ENCODE measurements at regions not wholly inside any gene's neighbourhood (a gene's known extent, or its start where the extent isn't known, plus 50 kb on each side); places are given as distances from the start of the nearest gene placed in this dataset.

DNA sequence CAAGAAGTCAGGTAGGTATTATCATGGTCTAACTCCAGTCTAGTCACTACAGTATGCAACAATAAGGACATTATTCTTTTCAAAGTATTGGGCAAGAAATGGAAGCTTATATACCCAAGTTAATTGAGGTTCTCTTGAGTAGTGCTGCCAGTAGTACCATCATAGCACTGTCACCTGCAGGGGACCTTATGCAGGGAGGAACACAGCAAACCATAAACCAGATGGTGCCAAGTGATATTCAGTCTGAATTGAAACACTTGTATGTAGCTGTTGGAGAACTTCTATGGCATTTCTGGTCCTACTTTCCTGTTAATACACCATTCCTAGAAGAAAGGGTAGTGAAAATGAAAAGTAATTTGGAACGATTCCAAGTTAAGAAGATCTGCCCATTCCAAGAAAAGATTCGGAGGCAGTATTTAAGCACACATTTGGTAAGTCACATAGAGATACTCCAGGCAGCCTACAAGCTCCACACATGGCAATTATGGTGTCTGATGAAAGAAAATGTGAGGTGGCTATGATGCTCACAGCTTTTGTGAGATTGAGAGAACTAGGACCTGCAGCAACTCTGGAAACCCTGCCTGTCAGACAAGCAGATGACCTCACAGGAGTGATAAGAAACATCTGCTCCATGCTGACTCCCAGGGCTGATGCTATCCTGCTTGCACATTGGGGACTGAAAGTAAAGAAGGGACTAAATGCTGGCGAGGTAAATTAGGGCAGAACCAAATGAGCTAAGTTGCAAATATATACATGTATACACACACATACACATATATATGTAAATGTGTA lies 174.7 kb downstream of the MC4R start:
- Histone ChIP-seq H4K20me1 (ENCODE audit: insufficient read depth, poor library complexity, severe bottlenecking) (no peaks in the 10 kb centered on the region), H3K4me2 (no peak overlapping the region), H3K4me3 (no peak overlapping the region), H2AFZ (no peak overlapping the region), H3K9me3 (ENCODE audit: low read depth) (no peaks in the 10 kb centered on the region), H3K4me1 (ENCODE audit: insufficient read depth) (no peaks in the 10 kb centered on the region), H3K9me2 (replicated peaks; ENCODE audit: insufficient read depth) (no peaks in the 10 kb centered on the region), H3K27me3 (no peaks in the 10 kb centered on the region), H3K27ac (no peak overlapping the region), H3K36me3 (replicated peaks; ENCODE audit: insufficient read depth, low read depth) (no peaks in the 10 kb centered on the region), H3K79me2 (no peaks in the 10 kb centered on the region)
- TF ChIP-seq EZH2phosphoT487 (IDR thresholded peaks at IDR 0.05; ENCODE audit: low read depth, severe bottlenecking, unreplicated experiment) (no peak), EZH2 (IDR thresholded peaks at IDR 0.05; ENCODE audit: borderline replicate concordance) (no peak)
- TF ChIP-seq, protein P1, sequence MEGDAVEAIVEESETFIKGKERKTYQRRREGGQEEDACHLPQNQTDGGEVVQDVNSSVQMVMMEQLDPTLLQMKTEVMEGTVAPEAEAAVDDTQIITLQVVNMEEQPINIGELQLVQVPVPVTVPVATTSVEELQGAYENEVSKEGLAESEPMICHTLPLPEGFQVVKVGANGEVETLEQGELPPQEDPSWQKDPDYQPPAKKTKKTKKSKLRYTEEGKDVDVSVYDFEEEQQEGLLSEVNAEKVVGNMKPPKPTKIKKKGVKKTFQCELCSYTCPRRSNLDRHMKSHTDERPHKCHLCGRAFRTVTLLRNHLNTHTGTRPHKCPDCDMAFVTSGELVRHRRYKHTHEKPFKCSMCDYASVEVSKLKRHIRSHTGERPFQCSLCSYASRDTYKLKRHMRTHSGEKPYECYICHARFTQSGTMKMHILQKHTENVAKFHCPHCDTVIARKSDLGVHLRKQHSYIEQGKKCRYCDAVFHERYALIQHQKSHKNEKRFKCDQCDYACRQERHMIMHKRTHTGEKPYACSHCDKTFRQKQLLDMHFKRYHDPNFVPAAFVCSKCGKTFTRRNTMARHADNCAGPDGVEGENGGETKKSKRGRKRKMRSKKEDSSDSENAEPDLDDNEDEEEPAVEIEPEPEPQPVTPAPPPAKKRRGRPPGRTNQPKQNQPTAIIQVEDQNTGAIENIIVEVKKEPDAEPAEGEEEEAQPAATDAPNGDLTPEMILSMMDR (IDR thresholded peaks at IDR 0.05; ENCODE audit: poor library complexity): no peak
- WGBS (ENCODE audit: low lambda C conversion rate, missing lambda C conversion rate): 57% methylated on average over 3 of the region's 3 CpGs
- DNase-seq (ENCODE audit: low spot score): no peak

DNA sequence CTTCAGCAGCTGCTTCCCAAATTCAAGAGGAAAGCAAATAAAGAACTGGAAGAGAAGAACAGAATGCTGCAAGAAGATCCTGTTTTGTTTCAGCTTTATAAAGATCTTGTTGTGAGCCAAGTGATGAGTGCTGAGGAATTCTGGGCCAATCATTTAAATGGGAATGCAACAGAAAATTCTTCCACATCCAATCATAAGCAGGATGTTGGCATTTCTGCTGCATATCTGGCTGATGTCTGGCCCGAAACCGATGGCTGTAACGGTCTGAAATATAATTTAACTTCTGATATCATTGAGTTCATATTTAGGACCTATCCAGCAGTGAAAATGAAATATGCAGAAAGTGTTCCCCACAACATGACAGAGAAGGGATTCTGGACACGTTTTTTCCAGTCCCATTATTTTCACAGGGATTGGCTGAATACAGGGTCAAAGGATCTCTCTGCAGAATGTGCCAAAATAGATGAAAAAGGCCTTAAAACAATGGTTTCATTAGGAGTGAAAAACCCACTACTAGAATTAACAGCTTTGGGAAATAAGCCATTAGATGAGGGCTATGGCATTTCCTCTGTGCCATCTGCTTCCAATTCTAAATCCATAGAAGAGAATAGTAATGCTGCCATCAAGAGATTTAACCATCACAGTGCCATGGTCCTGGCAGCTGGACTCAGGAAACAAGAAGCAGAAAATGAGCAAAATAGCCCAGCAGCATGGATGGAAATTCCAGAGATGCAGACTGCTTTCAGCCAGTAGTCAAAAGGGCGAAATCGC lies 175.6 kb downstream of the MC4R start:
- no peaks in the 10 kb centered on the region for H3K79me2 ChIP-seq
- 77% methylated on average over 6 of the region's 6 CpGs for WGBS (ENCODE audit: low lambda C conversion rate, missing lambda C conversion rate)
- DNase-seq (ENCODE audit: low spot score): no peak

DNA sequence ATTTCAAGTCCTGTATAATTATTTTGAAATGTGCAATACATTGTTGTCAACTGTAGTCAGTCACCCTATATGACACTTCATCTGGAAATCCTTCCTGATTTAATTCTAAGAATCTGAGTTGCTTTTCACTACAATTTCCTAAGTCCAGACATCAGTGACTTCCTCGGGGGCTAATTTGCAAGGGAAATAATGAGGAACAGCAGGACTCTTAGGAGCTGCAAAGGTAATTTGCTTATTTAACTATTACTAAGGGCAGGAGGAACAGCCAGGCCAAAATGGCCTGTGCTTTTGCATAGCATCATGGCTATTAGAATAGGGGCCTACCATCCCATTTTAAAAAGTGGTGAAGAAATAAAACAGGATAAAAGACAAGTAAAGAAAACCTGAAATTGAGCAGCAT lies 178.8 kb downstream of the MC4R start:
- 35% methylated on average over 1 of the region's 1 CpG for WGBS (ENCODE audit: low lambda C conversion rate, missing lambda C conversion rate)
- Histone ChIP-seq H3K36me3 (replicated peaks; ENCODE audit: insufficient read depth, low read depth) (no peaks in the 10 kb centered on the region), H3K4me2 (no peak overlapping the region), H3K4me1 (ENCODE audit: insufficient read depth) (no peaks in the 10 kb centered on the region), H3K9me3 (ENCODE audit: low read depth) (no peaks in the 10 kb centered on the region), H4K20me1 (ENCODE audit: insufficient read depth, poor library complexity, severe bottlenecking) (no peaks in the 10 kb centered on the region), H3K4me3 (no peak overlapping the region), H2AFZ (no peak overlapping the region), H3K9me2 (replicated peaks; ENCODE audit: insufficient read depth) (no peaks in the 10 kb centered on the region), H3K27me3 (no peaks in the 10 kb centered on the region), H3K27ac (no peak overlapping the region), H3K79me2 (no peaks in the 10 kb centered on the region)
- DNase-seq (ENCODE audit: low spot score): no peak
- no peak for TF ChIP-seq EZH2phosphoT487 (IDR thresholded peaks at IDR 0.05; ENCODE audit: low read depth, severe bottlenecking, unreplicated experiment)
- no peak for TF ChIP-seq EZH2 (IDR thresholded peaks at IDR 0.05; ENCODE audit: borderline replicate concordance)
- TF ChIP-seq, protein P1 (IDR thresholded peaks at IDR 0.05; ENCODE audit: poor library complexity): no peak

More for the DNA sequence above, 175.6 kb downstream of the MC4R start:
- H3K27ac ChIP-seq: no peak overlapping the region
- H3K27me3 ChIP-seq: no peaks in the 10 kb centered on the region
- no peak overlapping the region for H2AFZ ChIP-seq
- no peak overlapping the region for H3K4me3 ChIP-seq
- no peaks in the 10 kb centered on the region for H3K9me3 ChIP-seq (ENCODE audit: low read depth)
- no peak overlapping the region for H3K4me2 ChIP-seq
- H4K20me1 ChIP-seq (ENCODE audit: insufficient read depth, poor library complexity, severe bottlenecking): no peaks in the 10 kb centered on the region
- no peaks in the 10 kb centered on the region for H3K36me3 ChIP-seq (replicated peaks; ENCODE audit: insufficient read depth, low read depth)
- H3K9me2 ChIP-seq (replicated peaks; ENCODE audit: insufficient read depth): no peaks in the 10 kb centered on the region
- TF ChIP-seq, protein P1 (IDR thresholded peaks at IDR 0.05; ENCODE audit: poor library complexity): no peak
- TF ChIP-seq EZH2phosphoT487 (IDR thresholded peaks at IDR 0.05; ENCODE audit: low read depth, severe bottlenecking, unreplicated experiment) (no peak), EZH2 (IDR thresholded peaks at IDR 0.05; ENCODE audit: borderline replicate concordance) (no peak)
- H3K4me1 ChIP-seq (ENCODE audit: insufficient read depth): no peaks in the 10 kb centered on the region
